ENCODE measurements at regions not wholly inside any gene's neighbourhood (a gene's known extent, or its start where the extent isn't known, plus 50 kb on each side); places are given as distances from the start of the nearest gene placed in this dataset.

- TF ChIP-seq CTCF (IDR thresholded peaks at IDR 0.05) (no peak), EP300 (IDR thresholded peaks at IDR 0.05; ENCODE audit: low read depth) (no peak), POLR2AphosphoS5 (IDR thresholded peaks at IDR 0.05) (no peak), POLR2A (IDR thresholded peaks at IDR 0.05) (no peak)
Measured at GRCh38 chrX:16061296-16061695, 62.1 kb upstream of the GRPR start.
